H1 (cell line): ENCODE measurements at regions not wholly inside any gene's neighbourhood (a gene's known extent, or its start where the extent isn't known, plus 50 kb on each side); places are given as distances from the start of the nearest gene placed in this dataset.

Experiments used
- CBX5 ChIP-seq: fragments of 300-800, 300-1000 bp; sonication (generic); IDR thresholded peaks from 2 replicates; pipeline ENCODE4 v1.7.1; 2016; ENCODE audit warnings: antibody characterized with exemption, low read length, low read depth
- POLR2AphosphoS5 ChIP-seq: IDR thresholded peaks from 2 replicates; pipeline ENCODE4 v1.6.1; 2011; ENCODE audit warnings: low read depth, low read length
- SRF ChIP-seq: IDR thresholded peaks from 2 replicates; pipeline ENCODE4 v1.6.1; 2011; ENCODE audit warnings: mild to moderate bottlenecking, low read depth, low read length, moderate library complexity

DNA sequence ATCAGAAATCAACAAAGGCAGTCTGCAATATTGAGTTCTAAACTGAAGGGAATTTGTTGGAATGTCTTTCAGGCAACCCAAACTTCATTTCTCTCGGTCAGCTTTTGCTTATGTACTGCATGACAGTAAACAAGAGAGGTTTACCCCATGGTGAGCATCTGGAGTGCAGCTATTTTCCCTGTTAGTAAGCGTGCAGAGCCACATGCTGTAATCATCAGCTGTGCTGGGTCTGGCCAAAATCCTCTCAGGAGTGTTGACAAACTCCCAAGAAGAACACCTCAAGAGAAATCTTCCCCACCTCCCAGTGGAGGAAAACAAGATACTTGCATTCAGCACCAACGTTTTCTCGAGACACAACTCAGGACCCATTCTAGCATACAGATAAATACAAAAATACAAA is 83.6 kb upstream of the ADAMTSL1 start (continued):
- TF ChIP-seq CBX5: no peak
- no peak for TF ChIP-seq POLR2AphosphoS5
- no peak for TF ChIP-seq SRF
- TF ChIP-seq, all 59 proteins: peak for 0
